Omental fat pad (tissue), 3 donors: ENCODE measurements at regions not wholly inside any gene's neighbourhood (a gene's known extent, or its start where the extent isn't known, plus 50 kb on each side); places are given as distances from the start of the nearest gene placed in this dataset.
"Not testable (repeated sequence)": the region's sequence is repeated elsewhere in the genome, so short reads cannot be mapped to it uniquely, and the experiment has no call there.

Source experiments
- ATAC-seq: fragments of 150-250 bp; one replicate; pipeline ENCODE4 v1.9.1; 2016; ENCODE audit warnings: mild to moderate bottlenecking, moderate library complexity; ENCODE audit not compliant: low FRiP score
- DNase-seq: peaks from one replicate; pipeline ENCODE4 v3.0.0-alpha.2; 2019; ENCODE audit warnings: low spot score
- TF ChIP-seq, protein P1 (sequence below), 3 donors: fragments of 450-650 bp; IDR thresholded peaks; one replicate each; pipeline ENCODE4 v1.5.1; 2016 to 2017; ENCODE audit warnings: antibody characterized with exemption in 3 of 3, mild to moderate bottlenecking in 3 of 3, moderate library complexity in 2 of 3

DNA sequence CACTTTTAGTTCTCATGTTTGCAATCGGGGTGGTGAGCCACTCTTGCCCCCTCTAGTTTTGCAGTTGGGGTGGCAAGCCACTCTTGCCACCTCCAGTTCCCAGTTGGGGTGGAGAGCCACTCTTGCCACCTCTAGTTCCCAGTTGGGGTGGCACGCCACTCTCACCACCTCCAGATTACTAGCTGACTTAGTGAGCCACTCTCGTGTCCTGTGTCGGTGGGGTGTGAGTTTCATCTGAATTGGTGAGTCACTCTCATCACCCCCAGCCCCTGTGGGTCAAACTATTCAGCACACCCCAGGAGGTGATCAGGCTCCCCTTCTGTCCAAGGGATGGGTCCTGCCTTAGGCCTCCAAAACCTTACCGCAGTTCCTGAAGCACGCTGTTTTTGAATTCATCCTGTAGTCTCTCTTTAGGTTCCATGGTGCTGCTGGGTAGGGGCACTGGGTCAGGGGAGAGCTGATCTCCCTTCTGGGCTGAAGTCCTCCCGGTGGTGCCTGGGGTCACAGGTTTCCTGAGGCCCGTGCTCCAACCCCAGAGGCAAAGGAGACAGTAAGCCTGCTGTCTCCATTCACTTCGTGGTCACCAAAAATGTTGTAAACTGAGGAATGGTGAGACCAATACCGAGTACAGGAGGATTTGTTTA, 224.2 kb upstream of the SYNCRIP start:
- TF ChIP-seq, protein P1, sequence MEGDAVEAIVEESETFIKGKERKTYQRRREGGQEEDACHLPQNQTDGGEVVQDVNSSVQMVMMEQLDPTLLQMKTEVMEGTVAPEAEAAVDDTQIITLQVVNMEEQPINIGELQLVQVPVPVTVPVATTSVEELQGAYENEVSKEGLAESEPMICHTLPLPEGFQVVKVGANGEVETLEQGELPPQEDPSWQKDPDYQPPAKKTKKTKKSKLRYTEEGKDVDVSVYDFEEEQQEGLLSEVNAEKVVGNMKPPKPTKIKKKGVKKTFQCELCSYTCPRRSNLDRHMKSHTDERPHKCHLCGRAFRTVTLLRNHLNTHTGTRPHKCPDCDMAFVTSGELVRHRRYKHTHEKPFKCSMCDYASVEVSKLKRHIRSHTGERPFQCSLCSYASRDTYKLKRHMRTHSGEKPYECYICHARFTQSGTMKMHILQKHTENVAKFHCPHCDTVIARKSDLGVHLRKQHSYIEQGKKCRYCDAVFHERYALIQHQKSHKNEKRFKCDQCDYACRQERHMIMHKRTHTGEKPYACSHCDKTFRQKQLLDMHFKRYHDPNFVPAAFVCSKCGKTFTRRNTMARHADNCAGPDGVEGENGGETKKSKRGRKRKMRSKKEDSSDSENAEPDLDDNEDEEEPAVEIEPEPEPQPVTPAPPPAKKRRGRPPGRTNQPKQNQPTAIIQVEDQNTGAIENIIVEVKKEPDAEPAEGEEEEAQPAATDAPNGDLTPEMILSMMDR (IDR thresholded peaks at IDR 0.05) = no peak
- ATAC-seq (no peak), DNase-seq (no peak)

DNA sequence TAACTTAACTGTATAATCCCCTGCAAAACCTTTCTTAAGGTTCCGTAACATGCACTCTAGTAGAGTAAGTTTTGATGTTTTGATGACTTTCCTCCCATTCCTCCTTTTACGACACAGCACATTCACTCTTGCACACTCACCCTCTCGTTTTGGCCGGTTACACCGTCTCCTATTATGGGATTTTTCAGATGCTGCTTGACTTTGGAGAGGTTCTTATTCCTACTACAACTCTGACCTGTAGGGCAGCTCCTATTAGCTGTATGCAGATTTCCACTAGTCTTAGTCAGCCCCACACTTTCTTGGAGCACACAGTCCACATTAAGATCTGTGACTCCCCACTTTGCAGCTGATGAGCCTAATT, 223.7 kb upstream of the SYNCRIP start:
- DNase-seq (no peak), ATAC-seq (peak; percentile 16)
- TF ChIP-seq, protein P1 (IDR thresholded peaks at IDR 0.05) = no peak

DNA sequence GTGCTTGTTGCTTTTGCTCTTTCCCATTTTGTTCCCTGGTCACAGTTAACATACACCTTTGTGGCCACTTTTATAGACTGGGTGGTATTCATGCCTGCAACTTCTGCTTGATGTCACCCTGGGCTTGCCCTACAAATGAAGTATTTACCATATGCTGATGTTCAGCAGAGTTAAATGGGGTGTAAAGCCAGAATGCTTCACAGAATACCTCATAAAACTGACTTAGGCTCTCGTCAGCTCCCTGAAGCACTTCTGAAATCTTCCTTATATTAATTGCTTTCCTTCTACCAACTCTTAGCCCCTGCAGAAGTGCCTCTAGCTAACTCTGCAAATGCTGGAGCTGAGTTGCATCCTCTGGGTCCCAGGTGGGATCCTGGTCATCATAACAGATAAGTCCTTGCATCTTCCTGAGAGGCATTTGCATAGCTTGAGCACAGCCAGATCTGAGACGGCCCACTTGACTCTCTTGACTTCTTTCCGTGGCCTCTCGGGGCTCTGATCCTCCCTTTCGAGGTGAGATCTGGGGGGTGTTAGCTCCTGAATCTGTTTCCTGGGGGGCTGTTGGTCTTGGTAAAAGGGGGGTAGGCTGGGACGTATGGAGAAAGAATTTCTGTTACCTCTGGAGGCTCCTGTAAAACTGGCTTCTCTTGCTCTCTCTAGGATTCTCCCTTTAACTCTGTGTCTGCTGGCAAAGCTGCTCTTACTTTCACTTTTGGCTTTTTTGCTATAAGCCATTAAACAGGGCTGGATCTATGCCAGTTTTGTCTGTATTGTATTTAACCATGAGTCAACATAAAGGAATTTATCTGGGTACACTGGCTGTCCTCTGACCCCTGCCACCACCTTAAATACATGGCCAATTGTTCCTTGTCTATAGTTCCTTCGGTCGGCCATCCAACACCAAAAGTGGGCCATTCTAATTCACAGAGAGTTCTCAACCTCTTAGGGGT, 223.0 kb upstream of the SYNCRIP start:
- peak; percentile 58 for ATAC-seq
- DNase-seq = no peak
- TF ChIP-seq, protein P1 (IDR thresholded peaks at IDR 0.05) = no peak

GRCh38 chr6:85864453-85865401, 222.0 kb upstream of the SYNCRIP start:
- TF ChIP-seq, protein P1 (IDR thresholded peaks at IDR 0.05) = no peak
- ATAC-seq (no peak), DNase-seq (no peak)

DNA sequence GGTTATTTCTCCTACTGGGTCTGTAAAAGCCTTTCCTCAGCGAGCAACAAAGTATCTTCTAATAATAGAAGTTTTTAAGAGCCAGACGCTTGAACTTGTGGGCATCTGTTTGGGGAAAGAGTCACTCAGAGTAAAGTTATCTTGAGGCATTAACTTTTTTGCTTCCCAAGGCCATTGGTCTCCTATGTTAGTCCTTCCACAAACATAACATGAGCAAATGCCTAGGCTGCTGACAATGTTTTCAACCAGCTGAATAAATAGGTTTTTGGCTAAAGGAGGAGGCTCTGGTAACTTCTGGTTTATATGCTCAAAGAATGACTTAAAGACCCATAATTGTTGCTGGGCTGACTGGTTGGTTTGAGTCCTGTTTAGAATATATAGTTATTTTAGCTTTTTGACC, 213.5 kb upstream of the SYNCRIP start:
- TF ChIP-seq, protein P1 (IDR thresholded peaks at IDR 0.05) = no peak
- ATAC-seq (no peak), DNase-seq (no peak)

DNA sequence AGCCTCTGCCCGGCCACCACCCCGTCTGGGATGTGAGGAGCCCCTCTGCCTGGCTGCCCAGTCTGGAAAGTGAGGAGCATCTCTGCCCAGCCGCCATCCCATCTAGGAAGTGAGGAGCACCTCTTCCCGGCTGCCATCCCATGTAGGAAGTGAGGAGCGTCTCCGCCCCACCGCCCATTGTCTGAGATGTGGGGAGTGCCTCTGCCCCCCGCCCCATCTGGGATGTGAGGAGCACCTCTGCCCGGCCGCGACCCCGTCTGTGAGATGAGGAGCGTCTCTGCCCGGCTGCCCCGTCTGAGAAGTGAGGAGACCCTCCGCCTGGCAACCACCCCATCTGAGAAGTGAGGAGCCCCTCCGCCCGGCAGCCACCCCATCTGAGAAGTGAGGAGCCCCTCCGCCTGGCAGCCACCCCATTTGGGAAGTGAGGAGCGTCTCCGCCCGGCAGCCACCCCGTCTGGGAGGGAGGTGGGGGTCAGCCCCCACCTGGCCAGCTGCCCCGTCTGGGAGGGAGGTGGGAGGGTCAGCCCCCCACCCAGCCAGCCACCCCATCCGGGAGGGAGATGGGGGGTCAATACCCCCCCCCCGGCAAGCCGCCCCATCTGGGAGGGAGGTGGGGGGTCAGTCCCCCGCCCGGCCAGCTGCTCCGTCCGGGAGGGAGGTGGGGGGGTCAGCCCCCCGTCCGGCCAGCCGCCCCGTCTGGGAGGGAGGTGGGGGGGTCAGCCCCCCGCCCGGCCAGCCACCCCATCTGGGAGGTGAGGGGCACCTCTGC, 195.8 kb upstream of the SYNCRIP start:
- not testable (repeated sequence) for ATAC-seq, DNase-seq
